ENCODE measurements at regions not wholly inside any gene's neighbourhood (a gene's known extent, or its start where the extent isn't known, plus 50 kb on each side); places are given as distances from the start of the nearest gene placed in this dataset.

- no peak for TF ChIP-seq CTCF (IDR thresholded peaks at IDR 0.05; ENCODE audit: low read depth, low read length, poor library complexity, severe bottlenecking)
- no peak for TF ChIP-seq EZH2phosphoT487 (IDR thresholded peaks at IDR 0.05; ENCODE audit: borderline replicate concordance, low read length)
These were observed 152.8 kb upstream of the GSC start for GRCh38 chr14:94922595-94923239.

Measured in DOHH2 (cell line).